ENCODE measurements at regions not wholly inside any gene's neighbourhood (a gene's known extent, or its start where the extent isn't known, plus 50 kb on each side); places are given as distances from the start of the nearest gene placed in this dataset.

- no peaks in the 10 kb centered on the region for H4K20me1 ChIP-seq (ENCODE audit: insufficient read depth, low read length, poor library complexity, severe bottlenecking)
- H3K9me3 ChIP-seq (ENCODE audit: insufficient read depth, low read depth, low read length) = peaks cover under 1% of the 10 kb centered on the region; the same call in 1 of the 2 replicates
- H3F3A ChIP-seq (ENCODE audit: low read depth) = no peaks in the 10 kb centered on the region
- no peaks in the 10 kb centered on the region for H3K36me3 ChIP-seq (ENCODE audit: insufficient read depth, low read length)
- H3K4me3 ChIP-seq (ENCODE audit: low read length, poor library complexity, severe bottlenecking) = no peak overlapping the region
- no peaks in the 10 kb centered on the region for H3K79me2 ChIP-seq (ENCODE audit: insufficient read depth, low read length)
- H3K4me1 ChIP-seq (ENCODE audit: insufficient read depth, low read length, poor library complexity, severe bottlenecking) = no peaks in the 10 kb centered on the region
- no peaks in the 10 kb centered on the region for H3K9me2 ChIP-seq (replicated peaks; ENCODE audit: low read depth, low read length)
- no peak overlapping the region for H2AFZ ChIP-seq (ENCODE audit: low read length)
- no peaks in the 10 kb centered on the region for H3K27me3 ChIP-seq (ENCODE audit: insufficient read depth, low read length, poor library complexity, severe bottlenecking)
- no peak overlapping the region for H3K9ac ChIP-seq (ENCODE audit: low read depth, low read length, poor library complexity, severe bottlenecking)
- no peak for TF ChIP-seq EZH2phosphoT487 (IDR thresholded peaks at IDR 0.05; ENCODE audit: borderline replicate concordance)
- TF ChIP-seq CTCF (conservative IDR thresholded peaks at IDR 0.05; ENCODE audit: low read length) = no peak
- no peak overlapping the region for H3K4me2 ChIP-seq (ENCODE audit: low read depth, low read length, poor library complexity, severe bottlenecking)
These were observed 95.3 kb upstream of the GNAI1 start for GRCh38 chr7:80039251-80039884.

GRCh38 chr7:80037689-80038088 lies 96.9 kb upstream of the GNAI1 start:
- Histone ChIP-seq H3K27me3 (ENCODE audit: insufficient read depth, low read length, poor library complexity, severe bottlenecking) (no peaks in the 10 kb centered on the region), H3F3A (ENCODE audit: low read depth) (no peaks in the 10 kb centered on the region), H2AFZ (ENCODE audit: low read length) (no peak overlapping the region; the same call in 1 of the 2 replicates), H4K20me1 (ENCODE audit: insufficient read depth, low read length, poor library complexity, severe bottlenecking) (no peaks in the 10 kb centered on the region), H3K4me2 (ENCODE audit: low read depth, low read length, poor library complexity, severe bottlenecking) (no peak overlapping the region), H3K9me2 (replicated peaks; ENCODE audit: low read depth, low read length) (no peaks in the 10 kb centered on the region), H3K4me3 (ENCODE audit: low read length, poor library complexity, severe bottlenecking) (no peak overlapping the region), H3K9ac (ENCODE audit: low read depth, low read length, poor library complexity, severe bottlenecking) (no peak overlapping the region), H3K9me3 (ENCODE audit: insufficient read depth, low read depth, low read length) (no peaks in the 10 kb centered on the region), H3K36me3 (ENCODE audit: insufficient read depth, low read length) (no peaks in the 10 kb centered on the region), H3K79me2 (ENCODE audit: insufficient read depth, low read length) (no peaks in the 10 kb centered on the region), H3K4me1 (ENCODE audit: insufficient read depth, low read length, poor library complexity, severe bottlenecking) (no peaks in the 10 kb centered on the region)
- TF ChIP-seq CTCF (conservative IDR thresholded peaks at IDR 0.05; ENCODE audit: low read length) (no peak), EZH2phosphoT487 (IDR thresholded peaks at IDR 0.05; ENCODE audit: borderline replicate concordance) (no peak)

- no peak overlapping the region; the same call in 1 of the 2 replicates for H2AFZ ChIP-seq (ENCODE audit: low read length)
- TF ChIP-seq CTCF (conservative IDR thresholded peaks at IDR 0.05; ENCODE audit: low read length) = no peak
- TF ChIP-seq EZH2phosphoT487 (IDR thresholded peaks at IDR 0.05; ENCODE audit: borderline replicate concordance) = no peak
- H3F3A ChIP-seq (ENCODE audit: low read depth) = no peaks in the 10 kb centered on the region
These were observed 98.5 kb upstream of the GNAI1 start for GRCh38 chr7:80036107-80036506.

More at GRCh38 chr7:80036107-80036506, 98.5 kb upstream of the GNAI1 start:
- no peaks in the 10 kb centered on the region for H3K9me2 ChIP-seq (replicated peaks; ENCODE audit: low read depth, low read length)
- H4K20me1 ChIP-seq (ENCODE audit: insufficient read depth, low read length, poor library complexity, severe bottlenecking) = no peaks in the 10 kb centered on the region
- H3K79me2 ChIP-seq (ENCODE audit: insufficient read depth, low read length) = no peaks in the 10 kb centered on the region
- H3K4me3 ChIP-seq (ENCODE audit: low read length, poor library complexity, severe bottlenecking) = no peak overlapping the region
- H3K9ac ChIP-seq (ENCODE audit: low read depth, low read length, poor library complexity, severe bottlenecking) = no peak overlapping the region
- no peaks in the 10 kb centered on the region for H3K9me3 ChIP-seq (ENCODE audit: insufficient read depth, low read depth, low read length)
- H3K27me3 ChIP-seq (ENCODE audit: insufficient read depth, low read length, poor library complexity, severe bottlenecking) = no peaks in the 10 kb centered on the region
- H3K36me3 ChIP-seq (ENCODE audit: insufficient read depth, low read length) = no peaks in the 10 kb centered on the region
- H3K4me1 ChIP-seq (ENCODE audit: insufficient read depth, low read length, poor library complexity, severe bottlenecking) = no peaks in the 10 kb centered on the region
- H3K4me2 ChIP-seq (ENCODE audit: low read depth, low read length, poor library complexity, severe bottlenecking) = no peak overlapping the region
